ENCODE measurements at regions not wholly inside any gene's neighbourhood (a gene's known extent, or its start where the extent isn't known, plus 50 kb on each side); places are given as distances from the start of the nearest gene placed in this dataset.
"Not testable (repeated sequence)": the region's sequence is repeated elsewhere in the genome, so short reads cannot be mapped to it uniquely, and the experiment has no call there.

DNA sequence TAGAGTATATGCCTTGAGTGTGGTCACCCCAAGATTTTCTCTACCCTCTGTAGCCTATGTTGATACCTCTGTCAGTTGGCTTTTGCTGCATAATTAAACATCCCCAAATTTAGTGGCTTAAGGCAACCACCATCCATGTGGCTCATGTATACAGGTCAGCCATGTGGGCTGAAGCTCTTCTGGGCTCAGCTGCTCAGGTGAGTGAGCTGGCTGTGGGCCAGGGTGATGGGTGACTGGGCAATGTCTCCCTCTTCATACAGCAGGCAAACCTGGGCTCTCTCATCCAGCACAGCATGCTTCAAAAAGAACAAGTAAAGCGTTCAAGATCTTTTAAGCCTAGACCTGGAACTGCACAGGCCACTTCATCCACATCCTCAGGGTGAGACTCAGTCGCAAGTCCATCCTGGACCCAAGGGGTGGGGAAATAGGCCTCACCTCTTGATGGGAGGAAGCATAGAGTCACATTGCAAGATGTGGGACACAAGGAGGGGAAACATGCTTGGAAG is 188.2 kb upstream of the TAS2R1 start:
- TF ChIP-seq, protein P1, sequence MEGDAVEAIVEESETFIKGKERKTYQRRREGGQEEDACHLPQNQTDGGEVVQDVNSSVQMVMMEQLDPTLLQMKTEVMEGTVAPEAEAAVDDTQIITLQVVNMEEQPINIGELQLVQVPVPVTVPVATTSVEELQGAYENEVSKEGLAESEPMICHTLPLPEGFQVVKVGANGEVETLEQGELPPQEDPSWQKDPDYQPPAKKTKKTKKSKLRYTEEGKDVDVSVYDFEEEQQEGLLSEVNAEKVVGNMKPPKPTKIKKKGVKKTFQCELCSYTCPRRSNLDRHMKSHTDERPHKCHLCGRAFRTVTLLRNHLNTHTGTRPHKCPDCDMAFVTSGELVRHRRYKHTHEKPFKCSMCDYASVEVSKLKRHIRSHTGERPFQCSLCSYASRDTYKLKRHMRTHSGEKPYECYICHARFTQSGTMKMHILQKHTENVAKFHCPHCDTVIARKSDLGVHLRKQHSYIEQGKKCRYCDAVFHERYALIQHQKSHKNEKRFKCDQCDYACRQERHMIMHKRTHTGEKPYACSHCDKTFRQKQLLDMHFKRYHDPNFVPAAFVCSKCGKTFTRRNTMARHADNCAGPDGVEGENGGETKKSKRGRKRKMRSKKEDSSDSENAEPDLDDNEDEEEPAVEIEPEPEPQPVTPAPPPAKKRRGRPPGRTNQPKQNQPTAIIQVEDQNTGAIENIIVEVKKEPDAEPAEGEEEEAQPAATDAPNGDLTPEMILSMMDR (IDR thresholded peaks at IDR 0.05; ENCODE audit: borderline replicate concordance, extremely low read depth, insufficient read depth): no peak
- no peak for FAIRE-seq
- no peaks in the 10 kb centered on the region for H3K27me3 ChIP-seq (ENCODE audit: control insufficient read depth, insufficient read depth, low read length)
- H3K9ac ChIP-seq (ENCODE audit: low read length in 3 of 3): no peak overlapping the region
- DNase-seq: no peak
- H3K9me3 ChIP-seq (ENCODE audit: control insufficient read depth in 2 of 3, insufficient read depth in 1 of 3, low read length in 3 of 3): no peaks in the 10 kb centered on the region
- H3K36me3 ChIP-seq (ENCODE audit: control insufficient read depth in 2 of 3, insufficient read depth in 3 of 3, low read length in 3 of 3): no peaks in the 10 kb centered on the region
- intact Hi-C loops (cut with DNase I): no loop called here
- no peak overlapping the region for H3K27ac ChIP-seq (ENCODE audit: low read depth in 2 of 2, low read length in 2 of 2)
- no peaks in the 10 kb centered on the region for H3K4me1 ChIP-seq (ENCODE audit: control insufficient read depth in 2 of 3, insufficient read depth in 2 of 3, low read depth in 1 of 3, low read length in 3 of 3)
- no peak overlapping the region for H3K4me3 ChIP-seq (ENCODE audit: low read length in 3 of 3)

DNA sequence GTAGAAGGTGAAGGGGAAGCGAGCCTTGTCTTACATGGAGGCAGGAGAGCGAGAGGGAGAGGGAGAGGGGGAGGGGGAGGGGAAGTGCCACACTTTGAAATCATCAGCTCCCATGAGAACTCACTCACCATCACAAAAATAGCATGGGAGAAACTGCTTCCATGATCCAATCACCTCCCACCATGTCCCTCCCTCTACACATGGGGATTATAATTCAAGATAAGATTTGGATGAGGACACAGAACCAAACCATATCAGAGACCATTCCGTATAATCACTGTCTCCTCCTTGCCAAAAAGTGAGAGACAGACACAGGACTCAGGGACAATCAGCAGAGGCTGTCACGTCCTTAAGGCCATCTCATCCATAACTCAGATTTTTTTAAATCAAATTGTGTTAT is 187.7 kb upstream of the TAS2R1 start:
- no peak overlapping the region for H3K27ac ChIP-seq (ENCODE audit: low read depth in 2 of 2, low read length in 2 of 2)
- H3K27me3 ChIP-seq (ENCODE audit: control insufficient read depth, insufficient read depth, low read length): no peaks in the 10 kb centered on the region
- no peak for FAIRE-seq
- no peak for DNase-seq
- no peak overlapping the region for H3K4me3 ChIP-seq (ENCODE audit: low read length in 3 of 3)
- no peak overlapping the region for H3K9ac ChIP-seq (ENCODE audit: low read length in 3 of 3)
- TF ChIP-seq, protein P1 (IDR thresholded peaks at IDR 0.05; ENCODE audit: borderline replicate concordance, extremely low read depth, insufficient read depth): no peak
- no peaks in the 10 kb centered on the region for H3K9me3 ChIP-seq (ENCODE audit: control insufficient read depth in 2 of 3, insufficient read depth in 1 of 3, low read length in 3 of 3)
- intact Hi-C loops (cut with DNase I): no loop called here
- no peaks in the 10 kb centered on the region for H3K36me3 ChIP-seq (ENCODE audit: control insufficient read depth in 2 of 3, insufficient read depth in 3 of 3, low read length in 3 of 3)
- H3K4me1 ChIP-seq (ENCODE audit: control insufficient read depth in 2 of 3, insufficient read depth in 2 of 3, low read depth in 1 of 3, low read length in 3 of 3): no peaks in the 10 kb centered on the region

GRCh38 chr5:9815051-9815450 is 184.9 kb upstream of the TAS2R1 start:
- Histone ChIP-seq H3K27me3 (ENCODE audit: control insufficient read depth, insufficient read depth, low read length) (no peaks in the 10 kb centered on the region), H3K4me1 (ENCODE audit: control insufficient read depth in 2 of 3, insufficient read depth in 2 of 3, low read depth in 1 of 3, low read length in 3 of 3) (no peaks in the 10 kb centered on the region), H3K36me3 (ENCODE audit: control insufficient read depth in 2 of 3, insufficient read depth in 3 of 3, low read length in 3 of 3) (no peaks in the 10 kb centered on the region), H3K4me3 (ENCODE audit: low read length in 3 of 3) (no peak overlapping the region), H3K27ac (ENCODE audit: low read depth in 2 of 2, low read length in 2 of 2) (no peak overlapping the region), H3K9me3 (ENCODE audit: control insufficient read depth in 2 of 3, insufficient read depth in 1 of 3, low read length in 3 of 3) (no peaks in the 10 kb centered on the region), H3K9ac (ENCODE audit: low read length in 3 of 3) (no peak overlapping the region)
- TF ChIP-seq, protein P1 (IDR thresholded peaks at IDR 0.05; ENCODE audit: borderline replicate concordance, extremely low read depth, insufficient read depth): no peak
- no peak for FAIRE-seq
- DNase-seq: no peak
- intact Hi-C loops (cut with DNase I): no loop called here

GRCh38 chr5:9813305-9813704 is 183.2 kb upstream of the TAS2R1 start:
- TF ChIP-seq, protein P1 (IDR thresholded peaks at IDR 0.05; ENCODE audit: borderline replicate concordance, extremely low read depth, insufficient read depth): no peak
- Histone ChIP-seq H3K36me3 (ENCODE audit: control insufficient read depth in 2 of 3, insufficient read depth in 3 of 3, low read length in 3 of 3) (no peaks in the 10 kb centered on the region), H3K4me1 (ENCODE audit: control insufficient read depth in 2 of 3, insufficient read depth in 2 of 3, low read depth in 1 of 3, low read length in 3 of 3) (no peaks in the 10 kb centered on the region), H3K9ac (ENCODE audit: low read length in 3 of 3) (no peak overlapping the region), H3K9me3 (ENCODE audit: control insufficient read depth in 2 of 3, insufficient read depth in 1 of 3, low read length in 3 of 3) (no peaks in the 10 kb centered on the region), H3K27ac (ENCODE audit: low read depth in 2 of 2, low read length in 2 of 2) (no peak overlapping the region), H3K27me3 (ENCODE audit: control insufficient read depth, insufficient read depth, low read length) (no peaks in the 10 kb centered on the region), H3K4me3 (ENCODE audit: low read length in 3 of 3) (no peak overlapping the region)
- DNase-seq (no peak), FAIRE-seq (no peak)
- intact Hi-C loops (cut with DNase I): no loop called here

- H3K9ac ChIP-seq (ENCODE audit: low read length in 3 of 3); H3K4me1 ChIP-seq (ENCODE audit: control insufficient read depth in 2 of 3, insufficient read depth in 2 of 3, low read depth in 1 of 3, low read length in 3 of 3); FAIRE-seq; H3K9me3 ChIP-seq (ENCODE audit: control insufficient read depth in 2 of 3, insufficient read depth in 1 of 3, low read length in 3 of 3); H3K36me3 ChIP-seq (ENCODE audit: control insufficient read depth in 2 of 3, insufficient read depth in 3 of 3, low read length in 3 of 3); intact Hi-C loops (cut with DNase I); H3K4me3 ChIP-seq (ENCODE audit: low read length in 3 of 3); H3K27me3 ChIP-seq (ENCODE audit: control insufficient read depth, insufficient read depth, low read length); DNase-seq; H3K27ac ChIP-seq (ENCODE audit: low read depth in 2 of 2, low read length in 2 of 2): not testable (repeated sequence)
Observed at GRCh38 chr5:9807366-9807765, 177.2 kb upstream of the TAS2R1 start.
